ENCODE measurements at regions not wholly inside any gene's neighbourhood (a gene's known extent, or its start where the extent isn't known, plus 50 kb on each side); places are given as distances from the start of the nearest gene placed in this dataset.
"Not testable (repeated sequence)": the region's sequence is repeated elsewhere in the genome, so short reads cannot be mapped to it uniquely, and the experiment has no call there.

DNA sequence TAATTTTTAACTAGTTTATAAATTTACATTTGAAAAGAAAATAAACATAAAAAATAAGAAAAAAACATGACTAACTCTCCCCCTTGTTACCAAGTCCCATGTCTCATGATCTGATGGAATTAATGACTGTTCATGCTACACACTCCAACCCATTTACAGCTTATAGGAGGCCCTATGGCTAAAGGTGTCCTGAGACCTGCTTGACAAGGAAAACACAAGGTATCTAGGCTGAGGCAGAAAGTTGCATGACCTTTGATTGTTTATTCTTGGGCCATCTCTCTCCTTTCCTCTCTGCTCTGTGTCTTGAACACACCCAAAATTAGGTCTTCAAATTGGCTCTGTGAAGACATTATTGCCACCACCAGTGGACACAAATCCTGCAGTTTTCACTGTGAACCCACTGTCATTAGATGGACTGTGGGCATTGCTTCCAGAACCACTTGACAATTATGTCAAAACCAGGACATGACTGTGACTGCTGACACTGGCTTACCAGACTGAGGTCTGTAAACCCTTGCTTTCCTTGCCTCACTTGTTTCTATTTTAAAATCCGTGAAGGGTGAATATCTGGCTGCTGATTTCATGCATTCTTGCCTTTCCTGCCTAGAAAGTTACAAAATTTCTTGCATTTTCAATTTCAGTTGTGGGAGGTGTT lies 386.5 kb upstream of the SPRY2 start:
- DNase-seq (ENCODE audit: low spot score), result no peak

DNA sequence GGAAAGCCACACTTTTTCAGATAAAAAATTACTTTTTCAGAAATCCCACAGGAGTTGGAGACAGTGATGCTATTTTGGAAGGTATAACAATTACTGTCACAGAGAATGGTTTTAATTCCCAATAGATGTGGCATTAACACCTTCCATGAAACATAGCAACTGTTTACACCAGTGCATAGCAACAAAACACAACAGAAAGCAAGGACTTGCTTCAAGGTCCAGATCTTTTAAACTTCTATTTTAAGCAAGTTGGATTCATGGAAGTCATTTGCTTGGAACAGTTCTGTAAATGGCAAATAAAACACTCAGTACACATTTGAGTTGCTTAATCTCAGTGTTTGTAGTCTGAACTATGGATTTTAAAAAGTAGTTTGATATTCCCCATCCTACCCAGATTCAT lies 385.9 kb upstream of the SPRY2 start:
- DNase-seq (ENCODE audit: low spot score), result no peak

DNA sequence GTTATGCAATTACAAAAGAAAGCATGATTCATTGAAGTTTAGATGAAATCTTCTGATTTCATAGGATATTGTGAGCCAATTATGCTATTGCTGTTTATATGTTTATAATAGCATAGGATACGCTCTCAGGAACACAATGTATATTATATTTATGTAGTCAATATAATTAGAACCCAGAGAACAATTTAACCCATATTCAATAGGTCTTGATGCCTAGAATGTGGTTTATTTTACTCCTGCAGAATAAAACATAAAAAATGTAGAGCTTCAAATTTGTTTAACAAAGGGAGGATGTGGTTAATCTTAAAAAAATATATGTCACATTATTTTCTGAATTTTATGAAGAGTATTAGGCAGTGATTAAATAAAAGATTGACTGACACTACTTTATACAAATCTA lies 380.8 kb upstream of the SPRY2 start:
- no peak for DNase-seq (ENCODE audit: low spot score)

DNA sequence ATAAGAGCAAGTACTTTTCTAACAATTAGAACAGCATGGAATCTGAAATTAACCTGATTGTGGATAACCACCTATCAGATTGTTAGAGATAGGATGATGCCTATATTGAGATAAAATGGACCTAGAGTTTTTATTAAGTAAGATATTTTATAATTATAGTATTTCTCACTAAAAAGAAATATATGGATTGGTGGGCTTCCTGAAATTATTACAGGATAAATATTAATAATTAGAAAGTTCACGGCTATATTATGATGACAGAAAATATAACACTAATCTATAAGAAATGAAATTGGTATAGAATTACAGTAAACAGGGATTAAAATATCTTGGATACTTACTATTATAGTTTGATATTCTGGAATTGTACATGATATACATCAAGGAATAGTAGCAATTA lies 378.0 kb upstream of the SPRY2 start:
- DNase-seq (ENCODE audit: low spot score), result no peak

DNA sequence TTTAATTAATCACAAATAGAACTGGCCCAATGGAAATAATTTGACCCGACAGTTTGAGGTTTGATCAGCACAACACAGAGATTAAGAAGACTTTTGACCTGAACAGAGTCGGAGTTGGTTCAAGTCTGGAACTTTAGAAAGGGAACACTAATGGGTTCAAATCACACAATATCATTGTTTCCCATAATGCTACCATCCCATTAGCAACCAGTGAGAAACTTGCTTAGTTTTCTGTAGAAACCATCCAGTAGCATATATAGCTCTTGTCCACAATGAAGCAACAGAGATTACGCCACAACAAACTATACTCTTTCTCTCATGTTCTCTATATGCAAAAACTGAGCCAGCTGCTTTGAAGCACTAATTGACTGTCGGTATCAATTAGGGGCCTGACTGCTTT lies 376.9 kb upstream of the SPRY2 start:
- DNase-seq (ENCODE audit: low spot score), result no peak

DNA sequence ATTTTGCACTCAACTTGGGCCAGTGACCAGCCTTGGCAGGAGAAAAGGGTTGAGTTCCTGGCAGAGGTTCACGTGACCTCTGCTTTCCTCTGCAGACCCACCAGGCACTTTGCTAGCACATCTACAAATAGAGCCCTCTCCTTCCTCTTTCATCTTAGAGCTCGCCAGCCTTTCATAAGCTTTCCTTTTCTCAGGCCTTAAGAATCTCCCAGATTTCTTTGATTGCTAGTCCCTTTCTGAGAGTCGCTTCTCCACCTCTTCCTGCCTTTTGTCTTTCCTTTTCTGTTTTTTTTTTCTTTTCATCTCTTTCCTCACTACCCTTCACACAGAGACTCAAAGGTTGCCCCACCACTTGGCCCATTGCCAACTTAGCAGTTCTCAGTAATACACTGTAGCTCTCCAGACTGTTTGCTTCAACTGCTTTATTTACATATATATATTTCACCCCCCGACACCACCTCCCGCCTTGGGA lies 375.7 kb upstream of the SPRY2 start:
- peak; percentile 2 for DNase-seq (ENCODE audit: low spot score)

DNA sequence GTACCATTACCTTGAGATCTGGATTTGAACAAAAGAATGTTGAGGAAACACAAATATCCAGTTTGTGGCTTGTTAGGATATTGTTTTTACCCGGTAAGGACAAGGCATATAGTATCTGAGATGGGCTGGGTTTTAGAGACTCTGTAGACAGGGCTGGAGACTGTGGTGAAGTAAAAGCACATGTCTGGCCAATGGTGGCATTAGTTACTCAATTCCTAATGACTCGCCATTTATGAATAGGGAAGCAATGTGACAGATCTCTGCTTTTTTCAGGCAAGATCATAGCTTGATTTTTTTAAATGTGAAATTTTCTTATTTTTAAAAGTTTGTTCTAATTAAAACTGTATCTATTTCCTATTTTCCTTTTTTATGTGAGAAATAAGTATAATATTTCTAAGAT lies 371.1 kb upstream of the SPRY2 start:
- no peak for DNase-seq (ENCODE audit: low spot score)

DNA sequence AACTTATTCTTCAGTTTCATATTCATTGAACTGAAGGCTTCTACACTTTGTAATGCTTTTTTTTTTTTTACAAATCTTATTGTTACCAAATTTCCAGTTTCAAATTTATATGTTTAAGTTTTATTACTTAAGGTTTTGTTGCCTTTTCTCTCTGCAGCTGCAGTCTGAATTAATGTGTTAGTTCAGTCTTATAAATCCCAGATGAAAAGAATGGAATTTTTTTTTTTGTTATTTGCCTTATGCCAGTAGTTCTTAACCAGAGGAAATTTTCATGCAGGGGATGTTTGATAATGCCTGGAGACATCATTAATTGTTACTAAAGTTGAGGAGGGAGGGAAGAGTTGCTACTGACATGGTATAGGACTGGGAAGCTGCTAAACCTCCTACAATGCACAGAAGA lies 367.9 kb upstream of the SPRY2 start:
- DNase-seq (ENCODE audit: low spot score), result no peak

DNA sequence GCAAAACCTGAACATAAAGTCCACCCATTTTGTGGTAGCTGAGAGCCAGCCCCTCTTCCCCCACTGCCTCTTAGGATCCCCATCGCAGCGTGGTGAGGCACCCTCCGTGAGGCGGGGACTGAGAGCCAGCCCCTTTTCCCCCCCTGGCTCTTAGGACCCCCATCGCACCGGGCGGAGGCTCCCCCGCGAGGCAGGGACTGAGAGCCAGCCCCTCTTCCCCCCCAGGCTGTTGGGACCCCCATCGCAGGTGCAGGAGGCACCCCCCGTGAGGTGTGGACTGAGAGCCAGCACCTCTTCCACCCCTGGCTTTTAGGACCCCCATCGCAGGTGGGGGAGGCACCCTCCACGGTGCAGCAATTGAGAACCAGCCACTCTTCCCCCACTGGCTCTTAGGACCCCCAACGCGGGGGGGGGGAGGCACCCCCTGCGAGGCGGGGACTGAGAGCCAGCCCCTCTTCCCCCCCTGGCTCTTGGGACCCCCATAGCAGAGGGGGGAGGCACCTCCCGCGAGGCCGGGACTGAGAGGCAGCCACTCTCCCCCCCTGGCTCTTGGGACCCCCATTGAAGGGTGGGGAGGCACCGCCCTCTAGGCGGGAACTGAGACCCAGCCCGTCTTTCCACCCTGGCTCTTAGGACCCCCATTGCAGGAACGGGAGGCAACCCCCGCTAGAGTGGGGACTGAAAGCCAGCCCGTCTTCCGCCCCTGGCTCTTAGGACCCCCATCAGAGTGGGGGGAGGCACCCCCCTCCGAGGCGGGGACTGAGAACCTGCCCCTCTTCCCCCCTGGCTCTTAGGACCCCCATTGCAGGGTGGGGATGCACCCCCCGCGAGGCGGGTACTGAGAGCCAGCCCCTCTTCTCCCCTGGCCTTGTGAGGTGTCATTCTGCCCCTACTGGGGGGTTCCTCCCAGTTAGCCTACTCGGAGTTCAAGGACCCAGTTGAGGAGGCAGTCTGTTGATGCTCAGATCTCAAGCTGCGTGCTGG lies 366.4 kb upstream of the SPRY2 start:
- DNase-seq (ENCODE audit: low spot score), result no peak

DNA sequence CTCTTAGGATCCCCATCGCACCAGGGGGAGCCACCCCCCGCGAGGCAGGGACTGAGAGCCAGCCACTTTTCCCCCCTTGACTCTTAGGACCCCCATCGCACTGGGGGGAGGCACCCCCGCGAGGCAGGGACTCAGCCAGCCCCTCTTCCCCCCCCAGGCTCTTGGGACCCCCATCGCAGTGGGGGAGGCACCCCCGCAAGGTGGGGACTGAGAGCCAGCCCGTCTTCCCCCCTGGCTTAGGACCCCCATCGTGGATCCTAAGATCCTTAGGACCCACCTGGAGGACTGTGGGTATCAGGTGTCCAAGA lies 365.2 kb upstream of the SPRY2 start:
- DNase-seq (ENCODE audit: low spot score), result no peak

DNA sequence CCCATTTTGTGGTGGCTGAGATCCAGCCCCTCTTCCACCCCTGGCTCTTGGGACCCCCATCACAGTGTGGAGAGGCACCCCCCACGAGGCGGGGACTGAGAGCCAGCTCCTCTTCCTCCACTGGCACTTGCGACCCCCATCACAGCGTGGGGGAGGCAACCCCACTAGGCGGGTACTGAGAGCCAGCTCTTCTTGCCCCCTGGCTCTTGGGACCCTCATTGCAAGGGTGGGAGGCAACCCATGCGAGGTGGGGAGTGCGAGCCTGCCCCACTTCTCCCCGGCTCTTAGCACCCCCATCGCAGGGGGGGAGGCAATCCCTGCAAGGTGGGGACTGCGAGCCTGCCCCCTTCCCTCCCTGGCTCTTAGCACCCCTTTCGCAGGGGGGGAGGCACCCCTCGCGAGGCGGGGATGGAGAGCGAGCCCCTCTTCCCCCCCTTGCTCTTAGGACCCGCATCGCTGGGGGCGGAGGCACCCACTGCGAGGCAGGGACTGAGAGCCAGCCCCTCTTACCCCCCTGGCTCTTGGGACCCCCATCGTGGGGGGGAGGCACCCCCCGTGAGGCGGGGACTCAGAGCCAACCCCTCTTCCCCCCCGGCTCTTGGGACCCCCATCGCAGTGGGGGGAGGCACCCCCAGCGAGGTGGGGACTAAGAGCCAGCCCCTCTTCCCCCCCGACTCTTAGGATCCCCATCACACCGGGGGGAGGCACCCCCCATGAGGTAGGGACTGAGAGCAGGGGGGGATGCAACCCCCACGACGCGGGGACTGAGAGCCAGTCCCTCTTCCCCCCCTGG lies 364.6 kb upstream of the SPRY2 start:
- DNase-seq (ENCODE audit: low spot score), result no peak

DNA sequence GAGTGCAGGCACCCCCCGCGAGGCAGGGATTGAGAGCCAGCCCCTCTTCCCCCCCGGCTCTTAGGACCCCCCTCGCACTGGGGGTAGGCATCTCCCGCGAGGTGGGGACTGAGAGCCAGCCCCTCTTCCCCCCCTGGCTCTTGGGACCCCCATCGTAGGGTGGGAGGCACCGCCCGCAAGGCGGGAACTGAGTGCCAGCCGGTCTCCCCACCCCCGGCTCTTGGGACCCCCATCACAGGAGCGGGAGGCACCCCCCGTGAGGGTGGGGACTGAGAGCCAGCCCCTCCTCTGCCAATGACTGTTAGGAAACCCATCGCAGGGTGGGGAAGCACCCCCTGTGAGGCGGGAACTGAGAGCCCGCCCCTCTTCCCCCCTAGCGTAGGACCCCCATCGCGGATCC lies 363.4 kb upstream of the SPRY2 start:
- no peak for DNase-seq (ENCODE audit: low spot score)

DNA sequence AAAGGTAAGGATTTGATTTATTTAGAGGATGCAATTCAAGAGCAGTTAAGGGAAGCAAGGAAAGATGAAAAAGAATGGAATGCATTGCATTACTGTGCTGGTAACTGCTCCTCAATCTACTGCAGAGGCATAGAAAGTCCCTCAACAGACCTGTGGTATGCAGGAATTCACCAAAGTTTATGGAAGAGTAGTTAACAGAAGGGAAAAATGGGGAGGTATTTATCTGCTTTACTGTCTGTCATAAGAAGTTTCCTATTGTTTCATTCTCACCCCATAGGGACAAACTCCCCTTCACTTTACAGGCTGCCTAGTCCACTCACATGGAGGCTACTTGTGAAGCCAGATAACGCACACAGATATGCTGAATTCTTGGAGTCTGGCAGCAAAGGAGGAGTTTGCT lies 354.9 kb upstream of the SPRY2 start:
- no peak for DNase-seq (ENCODE audit: low spot score)

DNA sequence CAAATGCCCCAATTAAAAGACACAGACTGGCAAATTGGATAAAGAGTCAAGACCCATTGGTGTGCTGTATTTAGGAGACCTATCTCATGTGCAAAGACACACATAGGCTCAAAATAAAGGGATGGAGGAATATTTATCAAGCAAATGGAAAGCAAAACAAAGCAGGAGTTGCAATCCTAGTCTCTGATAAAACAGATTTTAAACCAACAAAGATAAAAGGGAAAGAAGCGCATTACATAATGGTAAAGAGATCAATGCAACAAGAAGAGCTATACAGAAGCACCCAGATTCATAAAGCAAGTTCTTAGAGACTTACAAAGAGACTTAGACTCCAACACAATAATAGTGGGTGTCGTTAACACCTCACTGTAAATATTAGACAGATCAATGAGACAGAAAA lies 350.9 kb upstream of the SPRY2 start:
- not testable (repeated sequence) for DNase-seq (ENCODE audit: low spot score)

DNA sequence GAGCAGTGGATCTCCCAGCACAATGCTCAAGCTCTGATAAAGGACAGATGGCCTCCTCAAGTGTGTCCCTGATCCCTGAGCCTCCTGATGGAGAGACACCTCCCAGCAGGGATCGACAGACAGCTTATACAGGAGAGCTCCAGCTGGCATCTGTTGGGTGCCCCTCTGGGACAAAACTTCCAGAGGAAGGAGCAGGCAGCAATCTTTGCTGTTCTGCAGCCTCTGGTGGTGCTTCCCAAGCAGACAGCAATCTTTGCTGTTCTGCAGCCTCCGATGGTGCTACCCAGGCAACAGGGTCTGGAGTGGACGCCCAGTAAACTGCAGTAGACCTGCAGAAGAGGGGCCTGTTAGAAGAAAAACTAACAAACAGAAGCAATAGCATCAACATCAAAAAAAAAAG lies 349.3 kb upstream of the SPRY2 start:
- DNase-seq (ENCODE audit: low spot score), result no peak

DNA sequence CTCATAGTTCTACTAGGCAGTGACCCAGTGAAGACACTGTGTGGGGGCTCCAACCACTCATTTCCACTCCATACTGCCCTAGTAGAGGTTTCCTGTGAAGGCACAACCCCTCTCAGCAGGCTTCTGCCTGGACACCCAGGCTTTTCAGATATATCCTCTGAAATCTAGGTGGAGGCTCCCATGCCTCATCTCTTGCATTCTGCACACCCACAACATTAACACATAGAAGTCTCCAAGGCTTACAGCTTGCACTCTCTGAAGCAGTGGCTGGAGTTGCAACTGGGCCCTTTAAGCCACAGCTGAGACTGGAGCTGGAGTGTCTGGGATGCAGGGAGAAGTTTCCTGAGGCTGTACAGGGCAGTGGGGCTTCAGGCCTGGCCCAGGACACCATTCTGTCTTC lies 347.7 kb upstream of the SPRY2 start:
- no peak for DNase-seq (ENCODE audit: low spot score)

DNA sequence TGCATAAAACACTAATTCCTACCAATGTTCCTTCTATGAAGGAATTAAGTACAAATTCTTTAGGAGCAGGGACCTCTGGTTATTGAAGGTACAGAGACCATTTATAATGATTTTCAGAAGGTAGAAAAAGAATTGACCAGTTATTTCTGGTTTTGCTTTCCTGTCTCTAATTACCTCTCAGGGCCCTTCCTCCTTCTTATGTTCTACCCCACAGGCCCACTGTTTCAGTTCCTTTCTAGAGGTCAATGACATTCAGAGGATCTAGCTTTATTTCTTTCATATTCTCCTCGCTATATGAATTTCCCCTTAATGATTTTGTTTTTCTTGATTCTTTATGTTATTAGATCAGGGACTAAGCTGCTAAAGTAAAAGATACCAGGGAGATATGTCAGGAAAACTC lies 345.0 kb upstream of the SPRY2 start:
- DNase-seq (ENCODE audit: low spot score), result no peak

DNA sequence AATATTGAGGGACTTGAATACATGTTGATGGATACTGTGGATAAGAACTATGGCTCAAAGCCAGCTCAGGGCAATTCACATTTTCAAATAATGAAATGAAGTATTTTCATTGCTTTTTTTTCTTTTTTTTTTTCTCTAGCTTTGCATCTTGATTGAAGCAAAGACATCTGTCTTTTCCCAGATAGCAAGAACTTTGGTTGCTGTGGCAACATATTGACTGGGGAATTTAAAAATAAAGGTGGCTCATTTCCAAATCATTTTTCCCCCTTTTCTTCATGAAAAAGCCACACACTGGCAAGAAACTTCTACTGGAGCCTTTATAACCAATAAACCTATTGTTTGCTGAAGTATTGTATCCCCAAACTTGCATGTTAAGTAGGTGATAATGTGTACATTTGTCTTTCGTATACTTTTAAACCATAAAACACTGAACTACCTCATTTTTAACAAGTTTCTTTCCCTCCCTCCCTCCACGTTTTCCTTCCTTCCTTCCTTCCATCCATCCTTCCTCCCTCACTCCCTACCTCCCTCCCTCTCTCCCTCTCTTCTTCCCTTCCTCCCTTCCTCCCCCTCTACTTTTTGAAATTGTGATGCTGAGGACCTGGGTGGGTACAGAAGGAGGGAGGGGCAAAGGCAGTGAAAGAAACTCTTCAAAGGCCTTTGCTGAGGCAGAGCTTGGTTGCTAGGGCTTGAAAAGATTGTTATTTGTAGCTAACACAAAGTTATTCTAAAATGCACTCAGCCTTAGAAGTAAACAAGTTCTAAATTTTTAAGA lies 343.5 kb upstream of the SPRY2 start:
- no peak for DNase-seq (ENCODE audit: low spot score)

DNA sequence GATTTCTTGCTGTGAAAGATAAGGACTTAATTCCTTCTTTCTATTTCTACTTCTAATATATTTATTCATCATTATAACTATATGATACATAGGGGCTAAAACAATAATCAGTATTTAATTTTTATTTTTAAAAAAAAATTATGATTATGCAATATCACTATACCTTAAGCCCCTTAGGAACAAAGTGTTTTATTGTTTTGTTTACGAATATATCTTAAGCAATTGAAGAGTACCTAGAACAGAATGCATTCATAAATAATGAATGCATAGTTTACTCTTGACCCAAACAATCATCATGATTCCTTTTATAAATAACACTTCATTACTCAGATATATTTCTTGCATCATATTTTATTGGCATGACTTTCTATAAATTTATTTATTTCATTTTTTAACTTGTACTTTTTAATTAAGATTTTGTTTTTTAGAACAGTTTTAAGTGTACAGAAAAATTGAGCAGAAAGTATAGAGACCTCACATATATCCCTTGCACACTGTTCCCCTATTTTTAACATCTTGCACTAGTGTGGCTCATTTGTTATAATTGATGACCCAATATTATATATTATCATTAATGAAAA lies 339.9 kb upstream of the SPRY2 start:
- DNase-seq (ENCODE audit: low spot score), result no peak

DNA sequence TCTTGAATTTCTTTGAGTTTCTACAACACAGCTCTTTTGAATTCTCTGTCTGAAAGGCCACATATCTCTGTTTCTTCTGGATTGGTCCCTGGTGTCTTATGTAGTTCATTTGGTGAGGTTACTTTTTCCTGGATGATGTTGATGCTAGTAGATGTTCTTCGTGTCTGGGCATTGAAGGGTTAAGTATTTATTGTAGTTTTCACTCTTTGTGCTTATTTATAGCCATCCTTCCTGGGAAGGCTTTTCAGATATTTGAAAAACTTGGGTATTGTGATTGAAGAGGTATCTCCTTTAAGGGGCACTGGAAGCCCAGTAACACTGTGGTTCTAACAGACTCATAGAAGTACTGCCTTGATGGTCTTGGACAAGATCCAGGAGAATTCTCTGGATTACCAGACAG lies 338.5 kb upstream of the SPRY2 start:
- no peak for DNase-seq (ENCODE audit: low spot score)

DNA sequence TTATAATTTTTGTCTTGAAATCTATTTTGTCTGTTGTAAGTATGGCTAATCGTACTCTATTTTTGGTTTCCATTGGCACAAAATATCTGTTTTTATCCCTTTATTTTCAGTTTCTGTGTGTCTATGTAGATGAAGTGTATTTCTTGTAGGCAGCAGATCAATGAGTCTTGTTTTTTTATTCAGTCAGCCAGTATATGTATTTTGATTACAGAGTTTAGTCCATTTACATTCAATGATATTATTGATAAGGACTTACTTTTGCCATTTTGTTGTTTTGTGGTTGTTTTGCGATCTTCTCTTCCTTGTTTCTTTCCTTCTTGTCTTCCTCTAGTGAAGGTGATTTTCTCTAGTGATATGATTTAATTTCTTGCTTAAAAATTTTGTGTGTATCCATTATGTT lies 336.3 kb upstream of the SPRY2 start:
- no peak for DNase-seq (ENCODE audit: low spot score)

Measured in H4 (cell line).